ENCODE measurements at regions not wholly inside any gene's neighbourhood (a gene's known extent, or its start where the extent isn't known, plus 50 kb on each side); places are given as distances from the start of the nearest gene placed in this dataset.

GRCh38 chr16:80029761-80030481 is 429.4 kb upstream of the MAF start:
- Mint-ChIP-seq H3K36me3 (ENCODE audit: low read depth) (peaks cover 3% of the 10 kb centered on the region), H3K27ac (no peak overlapping the region), H3K4me1 (no peaks in the 10 kb centered on the region), H3K4me3 (no peak overlapping the region), H3K9me3 (peaks cover 21% of the 10 kb centered on the region), H3K27me3 (ENCODE audit: low read depth) (no peaks in the 10 kb centered on the region)
- TF ChIP-seq, protein P1, sequence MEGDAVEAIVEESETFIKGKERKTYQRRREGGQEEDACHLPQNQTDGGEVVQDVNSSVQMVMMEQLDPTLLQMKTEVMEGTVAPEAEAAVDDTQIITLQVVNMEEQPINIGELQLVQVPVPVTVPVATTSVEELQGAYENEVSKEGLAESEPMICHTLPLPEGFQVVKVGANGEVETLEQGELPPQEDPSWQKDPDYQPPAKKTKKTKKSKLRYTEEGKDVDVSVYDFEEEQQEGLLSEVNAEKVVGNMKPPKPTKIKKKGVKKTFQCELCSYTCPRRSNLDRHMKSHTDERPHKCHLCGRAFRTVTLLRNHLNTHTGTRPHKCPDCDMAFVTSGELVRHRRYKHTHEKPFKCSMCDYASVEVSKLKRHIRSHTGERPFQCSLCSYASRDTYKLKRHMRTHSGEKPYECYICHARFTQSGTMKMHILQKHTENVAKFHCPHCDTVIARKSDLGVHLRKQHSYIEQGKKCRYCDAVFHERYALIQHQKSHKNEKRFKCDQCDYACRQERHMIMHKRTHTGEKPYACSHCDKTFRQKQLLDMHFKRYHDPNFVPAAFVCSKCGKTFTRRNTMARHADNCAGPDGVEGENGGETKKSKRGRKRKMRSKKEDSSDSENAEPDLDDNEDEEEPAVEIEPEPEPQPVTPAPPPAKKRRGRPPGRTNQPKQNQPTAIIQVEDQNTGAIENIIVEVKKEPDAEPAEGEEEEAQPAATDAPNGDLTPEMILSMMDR (IDR thresholded peaks at IDR 0.05; ENCODE audit: unreplicated experiment in 3 of 3), result no peak

- Mint-ChIP-seq H3K4me3 (no peak overlapping the region), H3K27me3 (ENCODE audit: low read depth) (no peaks in the 10 kb centered on the region), H3K9me3 (peaks cover 21% of the 10 kb centered on the region), H3K27ac (no peak overlapping the region), H3K4me1 (no peaks in the 10 kb centered on the region), H3K36me3 (ENCODE audit: low read depth) (peaks cover 3% of the 10 kb centered on the region)
- TF ChIP-seq, protein P1 (IDR thresholded peaks at IDR 0.05; ENCODE audit: unreplicated experiment in 3 of 3), result no peak
Observed at GRCh38 chr16:80029381-80029630, 428.8 kb upstream of the MAF start.

DNA sequence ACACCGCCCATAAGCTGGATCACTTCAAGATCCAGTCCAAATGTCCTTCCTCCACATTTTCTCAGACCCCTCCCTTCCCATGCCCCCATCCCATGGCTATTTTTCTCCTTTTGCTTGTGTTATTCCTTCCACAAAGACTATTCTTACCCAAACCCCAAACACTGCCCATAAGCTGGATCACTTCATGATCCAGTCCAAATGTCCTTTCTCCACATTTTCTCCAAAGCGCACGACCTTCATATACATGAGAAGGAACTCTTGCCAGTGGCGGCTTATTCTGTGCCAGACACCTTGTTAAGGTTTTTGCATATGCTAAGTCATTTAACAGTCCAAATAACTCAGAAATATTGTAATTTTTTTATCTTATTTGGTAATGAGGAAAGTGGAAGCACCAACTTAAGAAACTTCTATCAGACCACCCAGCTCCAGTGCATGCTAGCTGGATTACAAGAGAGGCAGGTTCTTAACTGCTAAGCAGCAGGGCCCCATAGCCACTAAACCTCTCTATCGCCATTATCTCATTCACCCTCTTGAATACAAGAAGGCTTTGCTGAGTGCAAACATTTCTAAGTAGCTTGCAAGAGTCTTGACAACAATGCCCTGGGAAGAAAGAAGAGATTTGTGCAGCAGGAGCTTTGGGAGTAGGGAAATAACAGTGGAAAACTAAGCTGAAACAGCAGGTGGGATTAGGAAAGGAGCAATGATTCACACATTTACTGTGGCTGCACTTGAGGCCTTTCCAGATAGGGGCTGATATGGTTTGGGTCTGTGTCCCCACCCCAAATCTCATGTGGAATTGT is 428.2 kb upstream of the MAF start:
- Mint-ChIP-seq H3K4me1 (no peaks in the 10 kb centered on the region), H3K9me3 (peaks cover 17% of the 10 kb centered on the region), H3K4me3 (no peak overlapping the region), H3K27me3 (ENCODE audit: low read depth) (no peaks in the 10 kb centered on the region), H3K27ac (no peak overlapping the region), H3K36me3 (ENCODE audit: low read depth) (peaks cover 3% of the 10 kb centered on the region)
- TF ChIP-seq, protein P1 (IDR thresholded peaks at IDR 0.05; ENCODE audit: unreplicated experiment in 3 of 3), result no peak

DNA sequence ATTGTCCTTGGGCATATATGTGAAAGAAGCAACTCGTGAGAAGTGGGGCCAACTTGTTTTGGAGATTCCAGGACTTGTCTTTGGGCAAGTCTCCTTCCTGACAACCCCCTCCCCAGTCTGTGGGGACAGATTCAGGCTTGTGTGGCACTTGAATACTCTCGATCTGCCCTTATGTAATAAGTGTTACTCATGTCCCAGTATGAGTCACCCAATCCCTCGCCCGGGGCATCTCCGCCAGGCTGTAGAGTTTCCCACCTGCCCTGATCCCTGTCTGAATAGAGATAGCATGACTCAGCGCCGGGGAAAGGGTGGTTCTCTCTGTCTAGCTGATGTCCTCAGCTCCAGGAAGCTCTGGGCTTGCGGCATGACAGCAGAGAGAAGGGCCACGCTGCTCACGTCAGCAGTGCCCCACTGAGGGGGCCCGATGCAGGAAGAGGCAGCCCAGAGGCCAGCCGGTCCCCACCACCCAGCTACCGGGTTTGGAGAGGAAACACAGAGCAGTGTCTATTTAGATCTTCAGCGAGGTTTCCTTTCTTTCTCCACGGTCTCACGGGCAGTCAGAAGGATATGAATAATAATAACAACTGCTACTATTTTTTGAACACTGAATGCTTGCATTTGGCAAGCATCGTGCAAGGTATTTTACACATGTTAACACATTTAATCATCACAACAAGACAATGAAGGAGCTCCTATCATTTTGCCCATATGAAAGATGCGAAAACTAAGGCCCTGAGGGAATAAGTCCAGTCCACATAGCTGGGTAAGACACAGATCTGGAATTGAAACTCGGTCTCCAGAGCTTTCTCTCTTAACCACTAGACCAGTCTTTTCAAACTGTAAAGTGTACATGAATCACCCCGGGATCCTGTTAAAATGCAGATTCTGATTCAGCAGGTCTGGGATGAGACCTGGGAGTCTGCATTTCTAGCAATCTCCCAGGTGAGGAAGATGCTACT is 426.7 kb upstream of the MAF start:
- peaks cover 5% of the 10 kb centered on the region for H3K9me3 Mint-ChIP-seq
- H3K4me3 Mint-ChIP-seq, result no peak overlapping the region
- H3K27ac Mint-ChIP-seq, result no peak overlapping the region
- no peaks in the 10 kb centered on the region for H3K27me3 Mint-ChIP-seq (ENCODE audit: low read depth)
- no peaks in the 10 kb centered on the region for H3K36me3 Mint-ChIP-seq (ENCODE audit: low read depth)
- TF ChIP-seq, protein P1 (IDR thresholded peaks at IDR 0.05; ENCODE audit: unreplicated experiment in 3 of 3), result no peak
- H3K4me1 Mint-ChIP-seq, result no peaks in the 10 kb centered on the region

GRCh38 chr16:80025236-80025635 is 424.7 kb upstream of the MAF start:
- H3K9me3 Mint-ChIP-seq, result no peaks in the 10 kb centered on the region
- H3K27ac Mint-ChIP-seq, result no peak overlapping the region
- no peaks in the 10 kb centered on the region for H3K27me3 Mint-ChIP-seq (ENCODE audit: low read depth)
- TF ChIP-seq, protein P1 (IDR thresholded peaks at IDR 0.05; ENCODE audit: unreplicated experiment in 3 of 3), result no peak
- H3K4me1 Mint-ChIP-seq, result no peaks in the 10 kb centered on the region
- H3K36me3 Mint-ChIP-seq (ENCODE audit: low read depth), result no peaks in the 10 kb centered on the region
- H3K4me3 Mint-ChIP-seq, result no peak overlapping the region

Data from nephron (organoid).